Keratinocyte (primary cell): ENCODE measurements at regions not wholly inside any gene's neighbourhood (a gene's known extent, or its start where the extent isn't known, plus 50 kb on each side); places are given as distances from the start of the nearest gene placed in this dataset.

ENCODE experiments used
- DNase-seq: peaks from one replicate; pipeline ENCODE4 v3.0.0-alpha.2; 2011; ENCODE audit warnings: low read depth, missing footprints, low spot score
- FAIRE-seq: peaks from 2 replicates; lab custom pipeline; 2011; peaks lifted over from hg19 to GRCh38; lab: Jason Lieb, UNC
- H2AFZ ChIP-seq: 2 replicates; pipeline ENCODE4 v1.6.0; 2012; ENCODE audit warnings: low read length, control low read depth, inconsistent platforms; ENCODE audit not compliant: control insufficient read depth
- H3K27ac ChIP-seq: 2 replicates; pipeline ENCODE4 v1.5.1; 2011; ENCODE audit warnings: low read length; ENCODE audit not compliant: control insufficient read depth, insufficient read depth
- H3K27me3 ChIP-seq: 3 replicates; pipeline ENCODE4 v1.6.0; 2011; ENCODE audit warnings: low read length; ENCODE audit not compliant: control insufficient read depth, insufficient read depth; ENCODE audit errors: extremely low read depth
- H3K36me3 ChIP-seq, 2 experiments: 2 replicates in 1 of 2; 3 replicates in 1 of 2; pipeline ENCODE4 v1.5.1; 2011; ENCODE audit warnings: low read length in 2 of 2, mild to moderate bottlenecking in 1 of 2; ENCODE audit not compliant: control insufficient read depth in 2 of 2, insufficient read depth in 2 of 2; ENCODE audit errors: extremely low read depth in 1 of 2
- H3K4me1 ChIP-seq: 3 replicates; pipeline ENCODE4 v1.5.1; 2011; ENCODE audit warnings: low read length; ENCODE audit not compliant: control insufficient read depth, insufficient read depth; ENCODE audit errors: extremely low read depth
- H3K4me2 ChIP-seq: 3 replicates; pipeline ENCODE4 v1.6.0; 2011; ENCODE audit warnings: low read depth, low read length; ENCODE audit not compliant: control insufficient read depth, insufficient read depth; ENCODE audit errors: extremely low read depth
- H3K4me3 ChIP-seq, 3 experiments: fragments of 200-600 bp in 1 of 3; sonication (generic) in 1 of 3; 2 replicates in 2 of 3; 3 replicates in 1 of 3; pipeline ENCODE4 v1.5.1; 2011 to 2016; ENCODE audit warnings: low read length in 3 of 3, mild to moderate bottlenecking in 3 of 3, control low read depth in 2 of 3, inconsistent platforms in 1 of 3, low read depth in 1 of 3, mixed read lengths in 1 of 3, mixed run types in 1 of 3, moderate library complexity in 1 of 3; ENCODE audit not compliant: control insufficient read depth in 2 of 3, insufficient read depth in 2 of 3; ENCODE audit errors: extremely low read depth in 1 of 3
- H3K79me2 ChIP-seq: 2 replicates; pipeline ENCODE4 v1.6.0; 2012; ENCODE audit warnings: low read length; ENCODE audit not compliant: control insufficient read depth, insufficient read depth
- H3K9ac ChIP-seq: 3 replicates; pipeline ENCODE4 v1.6.0; 2011; ENCODE audit warnings: low read length; ENCODE audit not compliant: control insufficient read depth, insufficient read depth; ENCODE audit errors: extremely low read depth
- H3K9me1 ChIP-seq: 3 replicates; pipeline ENCODE4 v1.6.0; 2011; ENCODE audit warnings: low read length; ENCODE audit not compliant: control insufficient read depth, insufficient read depth; ENCODE audit errors: extremely low read depth
- H3K9me3 ChIP-seq: 2 replicates; pipeline ENCODE4 v1.5.1; 2012; ENCODE audit warnings: low read depth, low read length; ENCODE audit not compliant: control insufficient read depth
- H4K20me1 ChIP-seq: 3 replicates; pipeline ENCODE4 v1.6.0; 2011; ENCODE audit warnings: low read length; ENCODE audit not compliant: control insufficient read depth, insufficient read depth; ENCODE audit errors: extremely low read depth
- CTCF ChIP-seq, 3 experiments: IDR thresholded peaks in 1 of 3; conservative IDR thresholded peaks in 1 of 3; optimal IDR thresholded peaks in 1 of 3; 2 replicates in 2 of 3; 3 replicates in 1 of 3; pipeline versions ENCODE3 to v1.5.1; 2011; ENCODE audit warnings: low read length in 3 of 3, mild to moderate bottlenecking in 3 of 3, moderate library complexity in 2 of 3, control low read depth in 1 of 3, inconsistent platforms in 1 of 3; ENCODE audit not compliant: insufficient read depth in 2 of 3; ENCODE audit errors: extremely low read depth in 1 of 3
- EZH2 ChIP-seq: IDR thresholded peaks from one replicate; pipeline ENCODE4 v1.6.1; 2012; ENCODE audit warnings: inconsistent platforms, mild to moderate bottlenecking, low read length, moderate library complexity
- dilution Hi-C: fragments of 300-500 bp; cut with MboI; formaldehyde crosslinking; loops from one replicate; pipeline ENCODE4 v1.7.0; 2020; ENCODE audit warnings: low sequenced_read_pairs; ENCODE audit not compliant: extremely low pct_ligation_motif_present

GRCh38 chr7:26546508-26547053 is 254.9 kb downstream of the SNX10 start:
- Histone ChIP-seq H2AFZ (no peak overlapping the region), H3K4me2 (no peak overlapping the region), H4K20me1 (no peaks in the 10 kb centered on the region), H3K9me1 (no peaks in the 10 kb centered on the region), H3K9ac (no peak overlapping the region), H3K36me3 (no peaks in the 10 kb centered on the region), H3K27ac (no peak overlapping the region), H3K4me3 (no peak overlapping the region), H3K9me3 (no peaks in the 10 kb centered on the region), H3K79me2 (no peaks in the 10 kb centered on the region), H3K4me1 (peaks cover 15% of the 10 kb centered on the region), H3K27me3 (no peaks in the 10 kb centered on the region)
- dilution Hi-C loops: no loop called here
- TF ChIP-seq CTCF (optimal IDR thresholded peaks at IDR 0.05 in 1 of 3, IDR thresholded peaks at IDR 0.05 in 1 of 3, conservative IDR thresholded peaks at IDR 0.05 in 1 of 3; ENCODE audit: extremely low read depth in 1 of 3, insufficient read depth in 2 of 3, low read length in 3 of 3) (no peak), EZH2 (no peak)
- DNase-seq (no peak), FAIRE-seq (no peak)

- no peak overlapping the region for H3K4me2 ChIP-seq
- TF ChIP-seq CTCF (optimal IDR thresholded peaks at IDR 0.05 in 1 of 3, IDR thresholded peaks at IDR 0.05 in 1 of 3, conservative IDR thresholded peaks at IDR 0.05 in 1 of 3; ENCODE audit: extremely low read depth in 1 of 3, insufficient read depth in 2 of 3, low read length in 3 of 3) (no peak), EZH2 (no peak)
- H2AFZ ChIP-seq: no peak overlapping the region
- DNase-seq: no peak
- H3K9ac ChIP-seq: no peak overlapping the region
- H4K20me1 ChIP-seq: no peaks in the 10 kb centered on the region
- H3K27ac ChIP-seq: no peak overlapping the region
- H3K9me3 ChIP-seq: no peaks in the 10 kb centered on the region
- no peak overlapping the region for H3K4me3 ChIP-seq
- H3K4me1 ChIP-seq: peaks cover 15% of the 10 kb centered on the region
- dilution Hi-C loops: no loop called here
- no peaks in the 10 kb centered on the region for H3K79me2 ChIP-seq
- no peaks in the 10 kb centered on the region for H3K36me3 ChIP-seq
- no peaks in the 10 kb centered on the region for H3K9me1 ChIP-seq
- no peaks in the 10 kb centered on the region for H3K27me3 ChIP-seq
- FAIRE-seq: no peak
These were observed 255.5 kb downstream of the SNX10 start for GRCh38 chr7:26547156-26547555.
